ENCODE measurements at regions not wholly inside any gene's neighbourhood (a gene's known extent, or its start where the extent isn't known, plus 50 kb on each side); places are given as distances from the start of the nearest gene placed in this dataset.

DNA sequence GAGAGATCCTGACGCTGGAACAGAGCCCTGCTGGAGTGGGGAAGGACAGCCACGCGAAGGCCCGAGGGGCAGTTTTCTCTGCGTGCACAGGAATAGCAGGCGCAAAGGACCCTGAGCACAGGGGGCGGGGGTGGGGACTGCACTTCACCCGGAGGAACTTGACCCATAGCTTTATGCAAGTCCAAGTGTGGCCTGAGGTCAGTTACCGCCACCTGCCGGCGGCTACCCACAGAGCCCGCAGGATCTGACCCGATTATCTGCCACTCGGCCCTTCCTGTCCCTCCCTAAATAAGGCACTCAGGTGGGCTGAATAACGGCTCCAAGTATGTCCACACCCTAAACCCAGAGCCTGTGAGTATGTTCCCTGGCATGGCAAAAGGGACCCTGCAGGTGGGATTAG is 65.4 kb upstream of the FCN1 start:
- TF ChIP-seq, protein P1, sequence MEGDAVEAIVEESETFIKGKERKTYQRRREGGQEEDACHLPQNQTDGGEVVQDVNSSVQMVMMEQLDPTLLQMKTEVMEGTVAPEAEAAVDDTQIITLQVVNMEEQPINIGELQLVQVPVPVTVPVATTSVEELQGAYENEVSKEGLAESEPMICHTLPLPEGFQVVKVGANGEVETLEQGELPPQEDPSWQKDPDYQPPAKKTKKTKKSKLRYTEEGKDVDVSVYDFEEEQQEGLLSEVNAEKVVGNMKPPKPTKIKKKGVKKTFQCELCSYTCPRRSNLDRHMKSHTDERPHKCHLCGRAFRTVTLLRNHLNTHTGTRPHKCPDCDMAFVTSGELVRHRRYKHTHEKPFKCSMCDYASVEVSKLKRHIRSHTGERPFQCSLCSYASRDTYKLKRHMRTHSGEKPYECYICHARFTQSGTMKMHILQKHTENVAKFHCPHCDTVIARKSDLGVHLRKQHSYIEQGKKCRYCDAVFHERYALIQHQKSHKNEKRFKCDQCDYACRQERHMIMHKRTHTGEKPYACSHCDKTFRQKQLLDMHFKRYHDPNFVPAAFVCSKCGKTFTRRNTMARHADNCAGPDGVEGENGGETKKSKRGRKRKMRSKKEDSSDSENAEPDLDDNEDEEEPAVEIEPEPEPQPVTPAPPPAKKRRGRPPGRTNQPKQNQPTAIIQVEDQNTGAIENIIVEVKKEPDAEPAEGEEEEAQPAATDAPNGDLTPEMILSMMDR (conservative IDR thresholded peaks at IDR 0.05): peak; percentile 31; the same call in 1 of the 2 replicates
- TF ChIP-seq EZH2 (IDR thresholded peaks at IDR 0.05; ENCODE audit: low read depth): no peak

Measured in PC-9 (cell line).